ENCODE measurements at regions not wholly inside any gene's neighbourhood (a gene's known extent, or its start where the extent isn't known, plus 50 kb on each side); places are given as distances from the start of the nearest gene placed in this dataset.

GRCh38 chr21:28268685-28269084, 724.0 kb downstream of the LTN1 start:
- TF ChIP-seq CTCF (conservative IDR thresholded peaks at IDR 0.05; ENCODE audit: low read depth in 2 of 2): no peak
- TF ChIP-seq POLR2AphosphoS5 (IDR thresholded peaks at IDR 0.05; ENCODE audit: low read depth): no peak
- TF ChIP-seq EZH2phosphoT487 (IDR thresholded peaks at IDR 0.05; ENCODE audit: unreplicated experiment): no peak
- no peak for TF ChIP-seq EZH2 (IDR thresholded peaks at IDR 0.05; ENCODE audit: low read depth, unreplicated experiment)
- TF ChIP-seq CREB1 (CRISPR knock-in tag; IDR thresholded peaks at IDR 0.05; ENCODE audit: low read depth): no peak
- TF ChIP-seq JUNB (IDR thresholded peaks at IDR 0.05; ENCODE audit: unreplicated experiment): no peak
- no peak for TF ChIP-seq REST (IDR thresholded peaks at IDR 0.05; ENCODE audit: unreplicated experiment)
- no peak for TF ChIP-seq ZNF331 (CRISPR knock-in tag; IDR thresholded peaks at IDR 0.05; ENCODE audit: low read depth)

All from GM23338 (cell line).